NAMALWA (cell line): ENCODE measurements at regions not wholly inside any gene's neighbourhood (a gene's known extent, or its start where the extent isn't known, plus 50 kb on each side); places are given as distances from the start of the nearest gene placed in this dataset.

Experiments used
- DNase-seq: peaks from one replicate; pipeline ENCODE4 v3.0.0-alpha.2; 2015; ENCODE audit warnings: low spot score

DNA sequence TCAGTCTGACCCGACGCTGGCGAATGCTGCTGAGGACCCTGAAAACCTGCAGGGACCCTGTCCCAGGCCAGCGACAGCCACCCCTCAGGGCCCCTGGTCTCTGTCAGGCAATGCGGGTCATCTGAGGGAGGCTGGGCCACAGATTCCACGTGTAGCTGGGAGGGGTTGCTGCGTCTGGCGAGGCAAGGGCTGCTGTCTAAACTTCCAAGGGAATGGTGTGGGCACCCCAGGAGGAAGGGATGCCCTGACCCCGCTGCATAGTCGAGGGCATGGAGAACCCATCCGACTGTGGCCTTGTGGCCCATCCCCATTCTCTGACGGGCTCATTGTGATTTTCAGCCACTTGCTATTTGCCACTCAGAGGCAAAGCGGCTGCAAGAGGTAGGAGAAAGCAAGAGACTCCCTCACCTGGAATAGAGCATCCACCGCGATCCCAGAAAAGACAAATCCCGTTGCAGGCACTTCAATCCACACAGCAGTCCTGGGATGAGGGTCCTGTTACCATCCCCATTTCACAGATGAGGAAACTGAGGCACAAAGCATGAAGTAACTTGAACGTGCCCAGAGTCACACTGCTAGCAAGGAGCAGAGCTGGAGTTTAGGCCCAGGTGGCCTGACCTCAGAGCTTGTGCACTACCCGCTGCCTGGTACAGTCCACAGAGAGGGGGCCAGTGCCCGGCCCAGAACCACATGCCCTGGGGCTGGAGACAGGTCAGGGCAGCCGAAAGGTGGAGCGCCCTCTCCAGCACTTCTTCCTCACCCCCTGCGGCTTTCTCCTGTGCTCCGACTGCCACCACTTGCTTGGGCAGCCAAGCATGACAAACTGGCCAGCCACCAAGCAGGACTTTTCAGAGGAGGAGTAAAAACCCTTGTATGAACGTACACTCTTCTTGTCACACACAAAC lies 163.8 kb upstream of the KLF14 start:
- DNase-seq, result peak; percentile 28

GRCh38 chr7:130899071-130899560 lies 165.1 kb upstream of the KLF14 start:
- DNase-seq, result no peak

GRCh38 chr7:130899638-130900401 lies 165.8 kb upstream of the KLF14 start:
- no peak for DNase-seq

GRCh38 chr7:130900471-130901076 lies 166.6 kb upstream of the KLF14 start:
- no peak for DNase-seq

DNA sequence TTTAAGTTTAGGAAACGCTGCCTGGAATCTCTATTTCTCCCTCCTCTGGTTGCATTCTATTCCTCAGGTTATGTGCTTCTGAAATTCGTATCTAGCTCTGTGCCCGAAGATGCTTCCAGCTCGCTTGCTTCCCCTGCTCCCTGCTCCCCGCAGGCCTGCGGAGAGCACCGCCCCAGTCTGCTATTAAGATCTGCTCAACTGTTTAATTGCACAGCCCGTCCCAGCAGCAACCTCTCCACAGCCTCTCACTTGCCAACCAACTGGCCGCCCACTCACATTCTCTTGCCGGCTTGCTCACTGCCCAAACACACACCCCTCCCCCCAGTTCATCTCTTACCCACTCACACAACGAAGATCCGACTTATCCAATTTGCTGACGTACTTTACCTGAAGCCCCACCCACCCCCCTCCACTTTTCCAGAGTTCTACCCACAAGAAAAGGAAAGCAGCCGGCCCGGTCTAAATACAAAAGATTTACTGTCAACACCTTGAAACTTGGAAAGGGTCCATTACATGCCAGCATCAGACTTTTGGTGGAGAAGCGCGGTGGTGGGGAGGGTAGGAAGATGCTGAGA lies 167.3 kb upstream of the KLF14 start:
- no peak for DNase-seq

- no peak for DNase-seq
Observed at GRCh38 chr7:130902755-130903357, 168.8 kb upstream of the KLF14 start.

GRCh38 chr7:130903358-130903974 lies 169.5 kb upstream of the KLF14 start:
- DNase-seq, result no peak

GRCh38 chr7:130904031-130904757 lies 170.2 kb upstream of the KLF14 start:
- DNase-seq, result no peak

DNA sequence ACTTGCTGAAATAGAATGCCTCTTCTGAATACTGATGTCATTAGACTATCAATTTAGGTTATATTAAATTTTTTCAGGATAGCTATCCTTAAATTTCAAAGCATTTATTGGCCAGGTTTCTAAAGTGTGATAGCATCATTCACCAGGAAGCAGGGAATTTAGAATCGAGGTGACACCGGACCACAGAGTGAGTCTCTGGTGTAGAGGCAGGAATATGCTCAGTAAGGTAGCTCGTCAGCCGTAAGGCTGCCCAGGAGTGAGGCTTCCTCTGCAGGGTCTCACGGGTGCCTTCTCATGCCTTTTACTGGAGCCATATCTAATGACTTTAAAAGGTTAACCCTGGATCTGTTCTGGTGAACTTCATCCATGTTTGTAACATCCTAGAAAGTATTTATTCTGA lies 170.8 kb upstream of the KLF14 start:
- DNase-seq, result no peak

DNA sequence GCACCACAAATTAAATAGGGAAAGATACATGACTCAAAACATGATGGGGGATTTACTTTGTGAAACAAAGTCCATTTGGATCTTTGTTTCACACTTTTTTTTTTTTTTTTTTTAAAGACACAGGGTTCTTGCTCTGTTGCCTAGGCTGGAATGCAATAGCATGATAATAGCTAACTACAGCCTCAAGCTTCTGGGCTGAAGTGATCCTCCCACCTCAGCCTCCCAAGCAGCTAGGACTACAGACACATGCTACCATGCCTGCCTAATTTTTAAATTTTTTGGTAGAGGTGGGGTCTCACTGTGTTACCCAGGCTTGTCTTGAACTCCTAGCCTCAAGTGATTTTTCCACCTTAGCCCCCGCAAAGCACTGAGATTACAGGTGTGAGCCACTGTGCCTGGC lies 172.6 kb upstream of the KLF14 start:
- DNase-seq, result no peak

- DNase-seq, result no peak
Observed at GRCh38 chr7:130907439-130907838, 173.4 kb upstream of the KLF14 start.

DNA sequence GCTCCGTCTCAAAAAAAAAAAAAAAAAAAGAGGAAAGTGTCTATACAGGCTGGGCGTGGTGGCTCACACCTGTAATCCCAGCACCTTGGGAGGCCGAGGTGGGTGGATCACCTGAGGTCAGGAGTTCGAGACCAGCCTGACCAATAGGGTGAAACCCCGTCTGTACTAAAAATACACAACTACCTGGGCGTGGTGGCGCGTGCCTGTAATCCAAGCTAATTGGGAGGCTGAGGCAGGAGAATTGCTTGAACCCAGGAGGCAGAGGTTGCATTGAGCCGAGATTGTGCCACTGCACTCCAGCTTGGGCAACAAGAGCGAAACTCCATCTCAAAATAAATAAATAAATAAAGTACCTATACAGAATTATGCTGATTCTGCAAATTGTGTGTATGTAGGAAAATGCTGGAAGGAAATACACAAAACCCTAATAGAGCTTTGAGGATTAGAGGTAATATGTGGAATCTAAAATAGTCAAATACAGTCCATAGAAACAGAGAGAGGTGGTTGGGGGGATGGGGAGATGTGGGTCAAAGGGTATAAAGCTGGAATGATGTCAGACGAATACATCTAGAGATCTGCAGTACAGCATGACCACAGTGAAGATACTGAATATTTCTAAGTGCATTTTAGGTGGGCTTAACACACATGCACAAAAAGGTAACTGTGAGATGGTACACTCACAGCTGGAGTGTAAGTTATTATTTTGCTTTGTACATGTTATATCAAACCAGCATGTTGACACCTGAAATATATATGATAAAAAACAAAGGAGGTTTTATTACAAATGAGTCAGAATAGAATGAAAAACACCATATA lies 174.5 kb upstream of the KLF14 start:
- DNase-seq, result no peak

DNA sequence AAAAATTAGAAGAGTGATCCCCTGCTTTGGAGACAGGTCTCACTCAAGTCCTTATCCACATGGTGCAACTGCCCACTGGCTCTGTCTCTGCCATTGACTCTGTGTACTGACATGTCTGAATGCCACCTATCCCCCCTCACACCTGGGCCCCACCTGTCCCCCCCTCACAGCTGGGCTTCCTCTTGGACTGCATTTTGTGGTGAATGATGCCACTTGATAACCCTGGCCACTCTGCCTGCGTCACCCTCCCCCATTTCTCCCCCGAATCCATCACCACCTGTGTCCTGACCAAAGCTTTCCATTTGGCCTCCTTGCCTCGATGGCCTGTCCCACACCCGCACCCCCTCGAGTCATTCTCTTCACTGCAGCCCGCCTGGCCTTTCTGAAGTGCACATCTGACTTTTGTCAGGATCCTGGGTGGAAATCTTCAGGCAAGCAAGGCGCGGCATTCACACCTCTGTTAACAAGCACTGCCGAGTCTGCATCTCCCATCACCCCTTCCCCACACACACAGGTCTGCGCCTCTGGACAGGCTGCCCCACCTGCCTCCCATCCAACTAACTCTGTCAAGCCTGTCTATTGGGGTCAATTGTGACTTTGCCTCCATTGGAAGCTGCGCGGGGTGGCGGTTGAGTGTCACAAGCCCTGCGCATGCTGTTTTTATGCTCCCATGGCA lies 175.3 kb upstream of the KLF14 start:
- DNase-seq, result no peak

DNA sequence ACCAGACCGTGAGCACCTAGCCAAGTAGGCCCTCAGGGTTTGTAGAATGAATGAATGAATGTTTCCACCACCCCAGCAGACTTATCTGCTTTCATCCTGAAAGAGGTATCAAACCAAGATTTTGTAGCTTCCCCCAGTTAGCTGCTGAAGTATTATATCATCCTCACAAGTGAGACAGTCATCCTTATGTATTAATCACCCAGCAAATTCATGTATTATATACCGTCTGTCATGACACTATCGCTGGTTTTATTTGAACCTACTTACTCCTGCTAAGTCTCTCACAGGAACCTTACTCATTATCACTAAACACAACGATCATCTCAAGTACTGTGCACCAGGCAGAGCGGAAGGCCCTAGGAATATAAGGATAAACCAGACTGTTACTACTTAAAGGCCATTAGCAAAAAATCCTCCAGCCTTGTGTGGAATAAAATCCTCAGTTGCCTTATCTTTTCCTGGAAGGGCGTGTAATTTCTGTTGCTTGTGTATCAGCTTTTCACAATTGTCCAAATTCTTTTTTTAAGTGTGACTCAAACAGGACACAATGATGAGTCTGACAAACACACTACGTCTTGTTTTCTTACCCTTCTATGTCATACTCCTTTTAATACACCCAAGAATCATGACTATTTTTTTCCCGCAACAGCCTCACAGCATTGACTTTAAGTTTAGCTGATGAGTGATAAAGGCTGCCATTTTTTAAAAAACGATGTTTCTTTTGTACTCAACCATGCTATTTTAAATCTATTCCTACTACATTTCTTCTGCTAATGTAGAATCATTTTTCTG lies 176.1 kb upstream of the KLF14 start:
- DNase-seq, result no peak

DNA sequence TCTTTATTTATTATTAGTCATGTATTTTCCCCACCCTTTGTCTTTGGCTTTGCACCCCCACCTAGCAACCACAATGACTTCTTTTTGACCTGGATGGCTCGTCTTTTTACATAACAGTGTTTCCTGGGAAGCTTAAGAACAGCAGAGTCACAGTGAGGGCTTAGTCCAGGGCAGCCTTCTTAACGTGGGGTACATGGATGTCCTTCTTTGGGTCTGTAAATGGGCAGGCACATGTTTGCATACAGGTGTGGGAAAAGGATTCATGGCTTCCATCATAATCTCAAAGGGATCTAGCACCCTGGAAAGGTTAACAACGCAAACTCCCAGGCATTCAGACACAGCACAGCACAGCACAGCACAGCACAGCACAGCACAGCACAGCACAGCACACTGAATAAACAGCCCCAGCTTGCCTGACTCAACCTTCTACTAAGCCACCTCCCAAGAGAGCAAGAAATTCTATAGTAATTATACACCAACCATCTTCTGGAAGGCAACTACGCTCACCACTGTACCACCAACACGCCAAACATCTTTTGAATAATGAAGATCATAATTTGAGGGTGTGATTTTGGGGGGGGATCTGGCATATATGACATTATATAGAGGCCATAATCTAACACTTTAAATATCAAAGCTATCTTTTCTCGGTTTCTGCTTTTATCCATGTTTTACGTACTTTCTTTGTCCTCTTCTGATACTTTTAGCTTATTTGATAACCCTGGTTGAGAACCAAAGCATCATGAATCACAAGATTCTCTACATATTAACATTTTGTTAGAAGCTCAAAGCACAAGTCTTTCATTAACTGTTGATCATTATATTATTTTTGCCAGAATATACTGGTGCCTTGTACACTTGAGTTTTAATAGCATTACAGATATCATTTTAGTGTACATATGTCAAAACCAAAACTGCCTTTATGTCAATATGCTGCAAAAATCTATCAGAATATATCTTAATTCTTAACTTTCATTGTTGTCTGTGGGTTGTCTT lies 177.2 kb upstream of the KLF14 start:
- DNase-seq, result no peak

GRCh38 chr7:130912082-130912861 lies 178.3 kb upstream of the KLF14 start:
- no peak for DNase-seq
